ENCODE measurements at regions not wholly inside any gene's neighbourhood (a gene's known extent, or its start where the extent isn't known, plus 50 kb on each side); places are given as distances from the start of the nearest gene placed in this dataset.

DNA sequence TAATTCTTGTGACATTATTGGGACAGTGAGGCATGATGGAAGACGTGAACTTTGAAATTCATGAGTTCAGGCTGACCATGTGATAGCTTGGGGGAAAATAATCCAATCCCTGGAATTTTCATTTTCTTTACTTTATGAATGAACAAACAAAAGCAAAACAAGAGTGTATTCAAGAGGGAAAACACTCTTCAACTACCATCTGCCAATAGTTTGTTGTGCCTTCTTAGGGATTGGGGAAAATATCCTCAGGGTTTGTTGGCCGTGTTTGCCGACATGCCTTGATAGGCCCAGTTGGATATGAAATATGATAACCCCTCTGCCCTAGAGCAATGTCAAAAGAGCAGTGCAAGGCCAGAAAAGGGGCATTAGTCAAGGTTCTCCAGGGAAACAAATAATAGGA lies 80.8 kb upstream of the CLNK start:
- no peaks in the 10 kb centered on the region for H3K36me3 Mint-ChIP-seq (ENCODE audit: low read depth)
- no peak overlapping the region for H3K27ac Mint-ChIP-seq (ENCODE audit: unreplicated experiment)
- TF ChIP-seq, protein P1, sequence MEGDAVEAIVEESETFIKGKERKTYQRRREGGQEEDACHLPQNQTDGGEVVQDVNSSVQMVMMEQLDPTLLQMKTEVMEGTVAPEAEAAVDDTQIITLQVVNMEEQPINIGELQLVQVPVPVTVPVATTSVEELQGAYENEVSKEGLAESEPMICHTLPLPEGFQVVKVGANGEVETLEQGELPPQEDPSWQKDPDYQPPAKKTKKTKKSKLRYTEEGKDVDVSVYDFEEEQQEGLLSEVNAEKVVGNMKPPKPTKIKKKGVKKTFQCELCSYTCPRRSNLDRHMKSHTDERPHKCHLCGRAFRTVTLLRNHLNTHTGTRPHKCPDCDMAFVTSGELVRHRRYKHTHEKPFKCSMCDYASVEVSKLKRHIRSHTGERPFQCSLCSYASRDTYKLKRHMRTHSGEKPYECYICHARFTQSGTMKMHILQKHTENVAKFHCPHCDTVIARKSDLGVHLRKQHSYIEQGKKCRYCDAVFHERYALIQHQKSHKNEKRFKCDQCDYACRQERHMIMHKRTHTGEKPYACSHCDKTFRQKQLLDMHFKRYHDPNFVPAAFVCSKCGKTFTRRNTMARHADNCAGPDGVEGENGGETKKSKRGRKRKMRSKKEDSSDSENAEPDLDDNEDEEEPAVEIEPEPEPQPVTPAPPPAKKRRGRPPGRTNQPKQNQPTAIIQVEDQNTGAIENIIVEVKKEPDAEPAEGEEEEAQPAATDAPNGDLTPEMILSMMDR (IDR thresholded peaks at IDR 0.05): no peak
- no peak overlapping the region for H3K4me3 Mint-ChIP-seq (ENCODE audit: unreplicated experiment)
- no peak for DNase-seq (ENCODE audit: low spot score)
- no peaks in the 10 kb centered on the region for H3K9me3 Mint-ChIP-seq (ENCODE audit: low read depth)
- no peaks in the 10 kb centered on the region for H3K27me3 Mint-ChIP-seq (ENCODE audit: low read depth)
- H3K4me1 Mint-ChIP-seq (ENCODE audit: low read depth): peaks cover 16% of the 10 kb centered on the region

DNA sequence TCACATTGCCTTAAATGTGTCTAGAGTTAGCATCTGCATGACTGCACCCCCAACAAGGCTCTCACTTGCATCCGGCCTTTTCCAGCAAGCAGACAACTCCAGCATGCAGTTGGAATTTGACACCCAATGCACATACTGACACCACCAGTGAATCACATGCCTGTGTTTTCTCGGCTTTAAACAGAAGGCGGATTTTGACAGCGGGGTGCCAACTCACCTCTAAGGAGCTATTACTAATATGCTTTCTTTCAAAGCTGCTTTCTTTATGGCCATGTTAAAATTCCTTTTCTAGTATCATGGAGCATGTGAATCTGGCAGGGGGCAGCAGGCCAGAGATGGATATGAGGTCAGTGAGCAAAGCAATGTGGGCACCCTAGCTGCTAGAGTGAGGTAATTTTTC lies 78.0 kb upstream of the CLNK start:
- Mint-ChIP-seq H3K27ac (ENCODE audit: unreplicated experiment) (peak overlapping the region; percentile 57), H3K27me3 (ENCODE audit: low read depth) (no peaks in the 10 kb centered on the region), H3K9me3 (ENCODE audit: low read depth) (no peaks in the 10 kb centered on the region), H3K36me3 (ENCODE audit: low read depth) (no peaks in the 10 kb centered on the region), H3K4me1 (ENCODE audit: low read depth) (peaks cover 16% of the 10 kb centered on the region), H3K4me3 (ENCODE audit: unreplicated experiment) (no peak overlapping the region)
- TF ChIP-seq, protein P1 (IDR thresholded peaks at IDR 0.05): no peak
- no peak for DNase-seq (ENCODE audit: low spot score)

- TF ChIP-seq, protein P1 (IDR thresholded peaks at IDR 0.05): no peak
- no peaks in the 10 kb centered on the region for H3K36me3 Mint-ChIP-seq (ENCODE audit: low read depth)
- H3K4me1 Mint-ChIP-seq (ENCODE audit: low read depth): peaks cover 16% of the 10 kb centered on the region
- H3K27me3 Mint-ChIP-seq (ENCODE audit: low read depth): no peaks in the 10 kb centered on the region
- H3K9me3 Mint-ChIP-seq (ENCODE audit: low read depth): no peaks in the 10 kb centered on the region
- no peak for DNase-seq (ENCODE audit: low spot score)
- H3K27ac Mint-ChIP-seq (ENCODE audit: unreplicated experiment): peak overlapping the region; percentile 6
- no peak overlapping the region for H3K4me3 Mint-ChIP-seq (ENCODE audit: unreplicated experiment)
These were observed 77.3 kb upstream of the CLNK start for GRCh38 chr4:10761903-10762302.

GRCh38 chr4:10760086-10760485 lies 75.5 kb upstream of the CLNK start:
- no peak for DNase-seq (ENCODE audit: low spot score)
- Mint-ChIP-seq H3K4me3 (ENCODE audit: unreplicated experiment) (no peak overlapping the region), H3K9me3 (ENCODE audit: low read depth) (no peaks in the 10 kb centered on the region)

DNA sequence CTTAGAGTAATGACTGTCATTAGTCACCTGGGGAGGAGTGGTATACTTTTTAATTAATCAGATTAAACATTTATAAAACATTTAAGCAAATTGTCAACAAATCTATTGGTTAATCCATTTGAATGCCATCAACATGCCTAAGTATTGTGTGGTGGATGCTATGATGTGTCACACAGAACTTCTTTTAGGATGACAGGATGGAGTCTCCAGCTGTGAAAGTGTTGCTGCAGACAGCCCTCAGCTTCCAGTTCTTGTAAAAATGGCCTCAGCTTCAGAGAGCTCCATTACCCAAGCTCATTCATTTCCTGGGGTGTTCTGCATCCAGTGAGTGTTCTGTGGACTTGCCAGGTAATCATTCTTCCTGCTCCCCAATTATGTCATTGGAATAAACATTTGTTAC lies 74.3 kb upstream of the CLNK start:
- Mint-ChIP-seq H3K27me3 (ENCODE audit: low read depth) (no peaks in the 10 kb centered on the region), H3K27ac (ENCODE audit: unreplicated experiment) (no peak overlapping the region), H3K4me1 (ENCODE audit: low read depth) (peaks cover 22% of the 10 kb centered on the region), H3K4me3 (ENCODE audit: unreplicated experiment) (no peak overlapping the region), H3K9me3 (ENCODE audit: low read depth) (no peaks in the 10 kb centered on the region), H3K36me3 (ENCODE audit: low read depth) (no peaks in the 10 kb centered on the region)
- TF ChIP-seq, protein P1 (IDR thresholded peaks at IDR 0.05): no peak
- no peak for DNase-seq (ENCODE audit: low spot score)

More at GRCh38 chr4:10760086-10760485, 75.5 kb upstream of the CLNK start:
- no peak overlapping the region for H3K27ac Mint-ChIP-seq (ENCODE audit: unreplicated experiment)
- peaks cover 16% of the 10 kb centered on the region for H3K4me1 Mint-ChIP-seq (ENCODE audit: low read depth)
- H3K36me3 Mint-ChIP-seq (ENCODE audit: low read depth): no peaks in the 10 kb centered on the region
- TF ChIP-seq, protein P1 (IDR thresholded peaks at IDR 0.05): no peak
- no peaks in the 10 kb centered on the region for H3K27me3 Mint-ChIP-seq (ENCODE audit: low read depth)

All from chondrocyte (in vitro differentiated cells).